Ascending aorta (tissue), 2 donors: ENCODE measurements at regions not wholly inside any gene's neighbourhood (a gene's known extent, or its start where the extent isn't known, plus 50 kb on each side); places are given as distances from the start of the nearest gene placed in this dataset.

Source experiments
- DNase-seq, 2 donors: peaks; one replicate each; pipeline ENCODE4 v3.0.0-alpha.2; 2019; ENCODE audit warnings: low spot score in 2 of 2
- H3K27ac ChIP-seq, 2 donors: fragments of 200-600 bp; sonication (generic); one replicate each; pipeline ENCODE4 v1.5.1; 2016 to 2017; ENCODE audit warnings: mild to moderate bottlenecking in 1 of 2
- H3K27me3 ChIP-seq: fragments of 200-600 bp; sonication (generic); one replicate; pipeline ENCODE4 v1.5.1; 2017
- H3K36me3 ChIP-seq, 2 donors: fragments of 200-600 bp; sonication (generic); one replicate each; pipeline ENCODE4 v1.5.1; 2016
- H3K4me1 ChIP-seq, 2 donors: fragments of 200-600 bp; sonication (generic); one replicate each; pipeline ENCODE4 v1.5.1; 2016 to 2017; ENCODE audit warnings: mild to moderate bottlenecking in 1 of 2
- H3K4me3 ChIP-seq, 2 donors: fragments of 200-600 bp; sonication (generic); one replicate each; pipeline ENCODE4 v1.5.1; 2016 to 2017; ENCODE audit warnings: mild to moderate bottlenecking in 1 of 2
- H3K9me3 ChIP-seq, 2 donors: fragments of 200-600 bp; sonication (generic); one replicate each; pipeline ENCODE4 v1.5.1; 2016
- intact Hi-C: fragments of 100-400 bp; cut with DNase I; formaldehyde crosslinking; loops from one replicate; pipeline ENCODE4 v1.15.1; 2023
- TF ChIP-seq, protein P1 (sequence below), 3 experiments: fragments of 200-600 bp in 2 of 3; fragments of 450-650 bp in 1 of 3; sonication (generic) in 2 of 3; IDR thresholded peaks; one replicate each; pipeline ENCODE4 v1.5.1; 2016 to 2019; ENCODE audit warnings: antibody characterized with exemption in 3 of 3, mild to moderate bottlenecking in 1 of 3, moderate library complexity in 1 of 3

- Histone ChIP-seq H3K27me3 (no peaks in the 10 kb centered on the region), H3K36me3 (no peaks in the 10 kb centered on the region), H3K9me3 (no peaks in the 10 kb centered on the region), H3K4me3 (no peak overlapping the region), H3K27ac (no peak overlapping the region), H3K4me1 (no peaks in the 10 kb centered on the region)
- TF ChIP-seq, protein P1, sequence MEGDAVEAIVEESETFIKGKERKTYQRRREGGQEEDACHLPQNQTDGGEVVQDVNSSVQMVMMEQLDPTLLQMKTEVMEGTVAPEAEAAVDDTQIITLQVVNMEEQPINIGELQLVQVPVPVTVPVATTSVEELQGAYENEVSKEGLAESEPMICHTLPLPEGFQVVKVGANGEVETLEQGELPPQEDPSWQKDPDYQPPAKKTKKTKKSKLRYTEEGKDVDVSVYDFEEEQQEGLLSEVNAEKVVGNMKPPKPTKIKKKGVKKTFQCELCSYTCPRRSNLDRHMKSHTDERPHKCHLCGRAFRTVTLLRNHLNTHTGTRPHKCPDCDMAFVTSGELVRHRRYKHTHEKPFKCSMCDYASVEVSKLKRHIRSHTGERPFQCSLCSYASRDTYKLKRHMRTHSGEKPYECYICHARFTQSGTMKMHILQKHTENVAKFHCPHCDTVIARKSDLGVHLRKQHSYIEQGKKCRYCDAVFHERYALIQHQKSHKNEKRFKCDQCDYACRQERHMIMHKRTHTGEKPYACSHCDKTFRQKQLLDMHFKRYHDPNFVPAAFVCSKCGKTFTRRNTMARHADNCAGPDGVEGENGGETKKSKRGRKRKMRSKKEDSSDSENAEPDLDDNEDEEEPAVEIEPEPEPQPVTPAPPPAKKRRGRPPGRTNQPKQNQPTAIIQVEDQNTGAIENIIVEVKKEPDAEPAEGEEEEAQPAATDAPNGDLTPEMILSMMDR (IDR thresholded peaks at IDR 0.05) = no peak
- intact Hi-C loops = loop anchor here (10.0 kb wide), 1 partner anchor 75 kb away; the partner anchor contains the start of gene DHX15
- no peak for DNase-seq
These were observed 75.0 kb upstream of the DHX15 start for GRCh38 chr4:24659241-24659961.

DNA sequence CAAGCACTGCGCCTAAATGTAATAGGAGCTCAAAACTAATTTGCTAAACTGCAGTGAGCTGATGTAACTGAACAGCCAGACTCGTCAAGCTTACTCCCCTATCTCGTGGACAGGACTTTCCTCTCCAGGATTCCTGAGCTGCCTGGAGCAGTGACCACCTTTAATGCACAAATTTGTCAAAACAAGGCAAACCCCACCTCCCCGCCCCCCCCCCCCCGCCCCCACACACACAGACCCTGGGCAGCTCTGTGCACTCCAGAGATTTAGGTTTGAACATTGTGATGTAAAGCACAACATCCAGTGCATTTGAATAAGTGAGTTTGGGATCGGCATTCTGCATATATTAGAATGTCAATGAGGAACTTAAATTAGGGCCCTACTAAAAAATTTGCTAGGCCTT lies 77.7 kb upstream of the DHX15 start:
- Histone ChIP-seq H3K27ac (no peak overlapping the region), H3K4me3 (no peak overlapping the region), H3K4me1 (no peaks in the 10 kb centered on the region), H3K9me3 (no peaks in the 10 kb centered on the region), H3K27me3 (no peaks in the 10 kb centered on the region), H3K36me3 (no peaks in the 10 kb centered on the region)
- TF ChIP-seq, protein P1 (IDR thresholded peaks at IDR 0.05) = no peak
- no peak for DNase-seq
- intact Hi-C loops = no loop called here

DNA sequence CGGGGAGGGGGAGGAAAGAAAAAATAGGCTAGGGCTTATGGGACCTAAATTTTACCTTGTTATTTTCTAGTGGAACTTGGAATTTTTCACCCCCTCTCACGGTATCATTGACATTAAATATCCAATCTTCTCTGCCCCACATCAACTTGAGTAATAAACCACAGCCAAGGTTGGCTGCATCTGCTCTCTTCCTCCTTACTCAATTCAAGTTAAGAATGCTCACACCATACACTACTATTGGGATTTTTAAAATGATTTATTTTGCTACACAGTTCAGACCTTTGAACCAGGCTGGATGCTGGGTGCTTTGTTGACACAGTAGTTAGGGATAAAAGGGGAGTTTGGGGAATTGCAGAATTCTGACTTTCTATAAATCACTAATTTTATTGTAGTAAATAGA lies 78.2 kb upstream of the DHX15 start:
- TF ChIP-seq, protein P1 (IDR thresholded peaks at IDR 0.05) = no peak
- no peak overlapping the region for H3K4me3 ChIP-seq
- no peaks in the 10 kb centered on the region for H3K27me3 ChIP-seq
- intact Hi-C loops = no loop called here
- no peaks in the 10 kb centered on the region for H3K36me3 ChIP-seq
- no peak overlapping the region for H3K27ac ChIP-seq
- no peak for DNase-seq
- no peaks in the 10 kb centered on the region for H3K9me3 ChIP-seq
- no peaks in the 10 kb centered on the region for H3K4me1 ChIP-seq

DNA sequence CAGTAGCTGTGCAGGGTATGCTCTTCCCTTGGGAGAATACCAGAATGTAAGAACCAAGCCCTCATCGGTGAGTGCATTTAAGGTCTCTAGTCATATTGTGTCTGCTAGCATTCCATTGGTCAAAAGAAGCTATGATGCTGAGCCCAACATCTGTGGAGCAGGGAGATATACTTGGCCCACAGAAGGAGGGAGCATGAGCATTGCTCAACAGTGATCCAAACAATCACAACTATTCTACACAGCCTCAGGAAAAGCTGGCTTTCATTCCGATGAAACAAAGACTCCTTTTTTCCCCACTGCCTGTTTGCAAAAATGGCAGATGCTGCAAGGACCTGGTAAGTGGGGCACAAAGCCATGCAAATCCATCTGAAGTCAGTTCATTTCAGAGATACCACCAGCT lies 80.6 kb upstream of the DHX15 start:
- no peaks in the 10 kb centered on the region for H3K4me1 ChIP-seq
- TF ChIP-seq, protein P1 (IDR thresholded peaks at IDR 0.05) = no peak
- intact Hi-C loops = loop anchor here (5.0 kb wide), 1 partner anchor 902 kb away; no protein-coding TSS in a partner anchor
- no peaks in the 10 kb centered on the region for H3K27me3 ChIP-seq
- H3K27ac ChIP-seq = no peak overlapping the region
- no peaks in the 10 kb centered on the region for H3K36me3 ChIP-seq
- H3K9me3 ChIP-seq = no peaks in the 10 kb centered on the region
- H3K4me3 ChIP-seq = no peak overlapping the region
- DNase-seq = no peak

GRCh38 chr4:24666316-24666715 lies 82.0 kb upstream of the DHX15 start:
- intact Hi-C loops = loop anchor here (5.0 kb wide), 1 partner anchor 901 kb away; no protein-coding TSS in a partner anchor
- H3K27ac ChIP-seq = no peak overlapping the region
- TF ChIP-seq, protein P1 (IDR thresholded peaks at IDR 0.05) = no peak
- no peak overlapping the region for H3K4me3 ChIP-seq
- H3K9me3 ChIP-seq = no peaks in the 10 kb centered on the region
- no peaks in the 10 kb centered on the region for H3K36me3 ChIP-seq
- no peaks in the 10 kb centered on the region for H3K4me1 ChIP-seq
- no peaks in the 10 kb centered on the region for H3K27me3 ChIP-seq
- DNase-seq = no peak
